WTC11 (cell line): ENCODE measurements at regions not wholly inside any gene's neighbourhood (a gene's known extent, or its start where the extent isn't known, plus 50 kb on each side); places are given as distances from the start of the nearest gene placed in this dataset.

Experiments
- ATAC-seq: fragments of 200-7000 bp; cut with Tn5 transposase; 2 replicates; pipeline ENCODE4 v1.10.0; 2021; ENCODE audit warnings: mild to moderate bottlenecking, moderate library complexity
- CTCF ChIA-PET: fragments of 300-600 bp; sonication (Branson Sonifier 250); formaldehyde crosslinking; loops from one replicate; lab custom pipeline; 2021; ENCODE audit warnings: antibody characterized with exemption; lab: Charles Lee
- POLR2A ChIA-PET: fragments of 350-600 bp; sonication (Branson Sonifier 250); formaldehyde crosslinking; loops from one replicate; lab custom pipeline; 2021; ENCODE audit warnings: antibody characterized with exemption; lab: Charles Lee
- DNase-seq: peaks from one replicate; pipeline ENCODE4 v3.0.0; 2021; ENCODE audit warnings: low spot score
- H3K27ac Mint-ChIP-seq: 2 replicates; pipeline ENCODE4 v1.8.0; 2021; ENCODE audit warnings: mixed read lengths
- H3K27me3 Mint-ChIP-seq: 2 replicates; pipeline ENCODE4 v1.8.0; 2021; ENCODE audit warnings: low read depth, mild to moderate bottlenecking, moderate library complexity, mixed read lengths
- H3K36me3 Mint-ChIP-seq: 2 replicates; pipeline ENCODE4 v1.8.0; 2021; ENCODE audit warnings: mixed read lengths
- H3K4me1 Mint-ChIP-seq: 2 replicates; pipeline ENCODE4 v1.8.0; 2022; ENCODE audit warnings: mixed read lengths
- H3K4me3 Mint-ChIP-seq: 2 replicates; pipeline ENCODE4 v1.8.0; 2021; ENCODE audit warnings: mild to moderate bottlenecking, moderate library complexity, mixed read lengths
- H3K9me3 Mint-ChIP-seq: 2 replicates; pipeline ENCODE4 v1.8.0; 2021; ENCODE audit warnings: mixed read lengths
- AR ChIP-seq: fragments of 250-450 bp; sonication (Bioruptor Pico); IDR thresholded peaks from 2 replicates; pipeline ENCODE4 v1.9.0; 2021; ENCODE audit warnings: mild to moderate bottlenecking
- ARID4B ChIP-seq: sonication (generic); formaldehyde crosslinking; IDR thresholded peaks from 2 replicates; pipeline ENCODE4 v1.8.0; 2023; ENCODE audit warnings: missing genetic modification reagents, mild to moderate bottlenecking, borderline replicate concordance
- EMX1 ChIP-seq: fragments of 250-450 bp; sonication (Bioruptor Pico); IDR thresholded peaks from 2 replicates; pipeline ENCODE4 v1.8.0; 2021; ENCODE audit warnings: mild to moderate bottlenecking
- ETV6 ChIP-seq: sonication (generic); formaldehyde crosslinking; IDR thresholded peaks from 2 replicates; pipeline ENCODE4 v1.8.1; 2022; ENCODE audit warnings: mild to moderate bottlenecking, missing genetic modification reagents
- GABPB1 ChIP-seq: sonication (generic); formaldehyde crosslinking; IDR thresholded peaks from 2 replicates; pipeline ENCODE4 v1.8.1; 2023; ENCODE audit warnings: mild to moderate bottlenecking, missing genetic modification reagents
- MLX ChIP-seq: sonication (generic); formaldehyde crosslinking; IDR thresholded peaks from 2 replicates; pipeline ENCODE4 v1.8.1; 2023; ENCODE audit warnings: mild to moderate bottlenecking, missing genetic modification reagents, moderate library complexity
- MXD4 ChIP-seq: fragments of 250-450 bp; sonication (Bioruptor Pico); IDR thresholded peaks from 2 replicates; pipeline ENCODE4 v1.8.0; 2021; ENCODE audit warnings: mild to moderate bottlenecking, moderate library complexity, borderline replicate concordance
- NR1H2 ChIP-seq: sonication (generic); formaldehyde crosslinking; IDR thresholded peaks from 2 replicates; pipeline ENCODE4 v1.9.0; 2021; ENCODE audit warnings: mild to moderate bottlenecking, moderate library complexity, missing genetic modification reagents
- PRRX2 ChIP-seq: fragments of 250-450 bp; sonication (Bioruptor Pico); IDR thresholded peaks from 2 replicates; pipeline ENCODE4 v1.8.0; 2021; ENCODE audit warnings: mild to moderate bottlenecking
- RELA ChIP-seq: sonication (generic); formaldehyde crosslinking; IDR thresholded peaks from 2 replicates; pipeline ENCODE4 v1.8.1; 2022; ENCODE audit warnings: missing genetic modification reagents, mild to moderate bottlenecking, borderline replicate concordance
- SOX15 ChIP-seq: fragments of 250-450 bp; sonication (Bioruptor Pico); IDR thresholded peaks from 2 replicates; pipeline ENCODE4 v1.9.0; 2021; ENCODE audit warnings: mild to moderate bottlenecking
- USF1 ChIP-seq: sonication (generic); formaldehyde crosslinking; IDR thresholded peaks from 2 replicates; pipeline ENCODE4 v1.8.0; 2022; ENCODE audit warnings: mild to moderate bottlenecking, missing genetic modification reagents
- USF2 ChIP-seq: sonication (generic); formaldehyde crosslinking; IDR thresholded peaks from 2 replicates; pipeline ENCODE4 v1.8.1; 2023; ENCODE audit warnings: mild to moderate bottlenecking, missing genetic modification reagents, moderate library complexity
- ZNF219 ChIP-seq: sonication (generic); formaldehyde crosslinking; IDR thresholded peaks from 2 replicates; pipeline ENCODE4 v1.8.0; 2023; ENCODE audit warnings: missing genetic modification reagents, mild to moderate bottlenecking, borderline replicate concordance
- ZNF671 ChIP-seq: fragments of 250-450 bp; sonication (Bioruptor Pico); IDR thresholded peaks from 2 replicates; pipeline ENCODE4 v1.8.0; 2021; ENCODE audit warnings: mild to moderate bottlenecking
- TF ChIP-seq, protein P1 (sequence below): fragments of 250-450 bp; sonication (Bioruptor Pico); IDR thresholded peaks from 2 replicates; pipeline ENCODE4 v1.9.0; 2021; ENCODE audit warnings: mild to moderate bottlenecking, borderline replicate concordance
- TF ChIP-seq, protein P2 (sequence below): sonication (generic); formaldehyde crosslinking; IDR thresholded peaks from 2 replicates; pipeline ENCODE4 v1.8.0; 2023; ENCODE audit warnings: missing genetic modification reagents

DNA sequence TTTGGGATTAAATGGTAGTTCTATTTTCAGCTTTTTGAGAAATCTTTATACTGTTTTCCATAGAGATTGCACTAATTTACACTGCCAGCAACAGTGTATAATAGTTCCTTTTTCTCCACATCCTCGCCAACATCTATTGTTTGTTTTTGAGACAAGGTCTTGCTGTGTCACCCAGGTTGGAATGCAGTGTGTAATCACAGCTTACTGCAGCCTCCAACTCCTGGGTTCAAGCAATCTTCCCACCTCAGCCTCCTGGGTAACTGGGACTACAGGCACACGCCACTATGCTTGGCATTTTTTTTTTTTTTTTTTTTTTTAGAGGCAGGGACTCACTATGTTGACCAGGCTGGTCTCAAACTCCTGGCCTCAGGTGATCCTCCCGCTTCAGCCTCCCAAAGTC is 164.5 kb upstream of the CXADR start:
- no peak overlapping the region for H3K4me3 Mint-ChIP-seq
- POLR2A ChIA-PET = interaction anchor here (0.6 kb wide), 1 partner anchor 285 kb away, joined by 3 read pairs; no protein-coding TSS in a partner anchor
- peaks cover 4% of the 10 kb centered on the region for H3K36me3 Mint-ChIP-seq
- DNase-seq = no peak
- H3K27ac Mint-ChIP-seq = no peak overlapping the region
- peaks cover 4% of the 10 kb centered on the region for H3K4me1 Mint-ChIP-seq
- CTCF ChIA-PET = no interaction called here
- TF ChIP-seq ZNF671 (CRISPR knock-in tag) = no peak
- TF ChIP-seq, protein P1, sequence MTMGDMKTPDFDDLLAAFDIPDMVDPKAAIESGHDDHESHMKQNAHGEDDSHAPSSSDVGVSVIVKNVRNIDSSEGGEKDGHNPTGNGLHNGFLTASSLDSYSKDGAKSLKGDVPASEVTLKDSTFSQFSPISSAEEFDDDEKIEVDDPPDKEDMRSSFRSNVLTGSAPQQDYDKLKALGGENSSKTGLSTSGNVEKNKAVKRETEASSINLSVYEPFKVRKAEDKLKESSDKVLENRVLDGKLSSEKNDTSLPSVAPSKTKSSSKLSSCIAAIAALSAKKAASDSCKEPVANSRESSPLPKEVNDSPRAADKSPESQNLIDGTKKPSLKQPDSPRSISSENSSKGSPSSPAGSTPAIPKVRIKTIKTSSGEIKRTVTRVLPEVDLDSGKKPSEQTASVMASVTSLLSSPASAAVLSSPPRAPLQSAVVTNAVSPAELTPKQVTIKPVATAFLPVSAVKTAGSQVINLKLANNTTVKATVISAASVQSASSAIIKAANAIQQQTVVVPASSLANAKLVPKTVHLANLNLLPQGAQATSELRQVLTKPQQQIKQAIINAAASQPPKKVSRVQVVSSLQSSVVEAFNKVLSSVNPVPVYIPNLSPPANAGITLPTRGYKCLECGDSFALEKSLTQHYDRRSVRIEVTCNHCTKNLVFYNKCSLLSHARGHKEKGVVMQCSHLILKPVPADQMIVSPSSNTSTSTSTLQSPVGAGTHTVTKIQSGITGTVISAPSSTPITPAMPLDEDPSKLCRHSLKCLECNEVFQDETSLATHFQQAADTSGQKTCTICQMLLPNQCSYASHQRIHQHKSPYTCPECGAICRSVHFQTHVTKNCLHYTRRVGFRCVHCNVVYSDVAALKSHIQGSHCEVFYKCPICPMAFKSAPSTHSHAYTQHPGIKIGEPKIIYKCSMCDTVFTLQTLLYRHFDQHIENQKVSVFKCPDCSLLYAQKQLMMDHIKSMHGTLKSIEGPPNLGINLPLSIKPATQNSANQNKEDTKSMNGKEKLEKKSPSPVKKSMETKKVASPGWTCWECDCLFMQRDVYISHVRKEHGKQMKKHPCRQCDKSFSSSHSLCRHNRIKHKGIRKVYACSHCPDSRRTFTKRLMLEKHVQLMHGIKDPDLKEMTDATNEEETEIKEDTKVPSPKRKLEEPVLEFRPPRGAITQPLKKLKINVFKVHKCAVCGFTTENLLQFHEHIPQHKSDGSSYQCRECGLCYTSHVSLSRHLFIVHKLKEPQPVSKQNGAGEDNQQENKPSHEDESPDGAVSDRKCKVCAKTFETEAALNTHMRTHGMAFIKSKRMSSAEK (CRISPR knock-in tag) = no peak
- TF ChIP-seq EMX1 (CRISPR knock-in tag) = no peak
- TF ChIP-seq GABPB1 (CRISPR knock-in tag) = no peak
- TF ChIP-seq PRRX2 = no peak
- TF ChIP-seq, protein P2, sequence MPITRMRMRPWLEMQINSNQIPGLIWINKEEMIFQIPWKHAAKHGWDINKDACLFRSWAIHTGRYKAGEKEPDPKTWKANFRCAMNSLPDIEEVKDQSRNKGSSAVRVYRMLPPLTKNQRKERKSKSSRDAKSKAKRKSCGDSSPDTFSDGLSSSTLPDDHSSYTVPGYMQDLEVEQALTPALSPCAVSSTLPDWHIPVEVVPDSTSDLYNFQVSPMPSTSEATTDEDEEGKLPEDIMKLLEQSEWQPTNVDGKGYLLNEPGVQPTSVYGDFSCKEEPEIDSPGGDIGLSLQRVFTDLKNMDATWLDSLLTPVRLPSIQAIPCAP (CRISPR knock-in tag) = no peak
- TF ChIP-seq, all 79 proteins: peak for 0
- H3K27me3 Mint-ChIP-seq = no peaks in the 10 kb centered on the region
- H3K9me3 Mint-ChIP-seq = peaks cover 26% of the 10 kb centered on the region
- ATAC-seq = no peak

DNA sequence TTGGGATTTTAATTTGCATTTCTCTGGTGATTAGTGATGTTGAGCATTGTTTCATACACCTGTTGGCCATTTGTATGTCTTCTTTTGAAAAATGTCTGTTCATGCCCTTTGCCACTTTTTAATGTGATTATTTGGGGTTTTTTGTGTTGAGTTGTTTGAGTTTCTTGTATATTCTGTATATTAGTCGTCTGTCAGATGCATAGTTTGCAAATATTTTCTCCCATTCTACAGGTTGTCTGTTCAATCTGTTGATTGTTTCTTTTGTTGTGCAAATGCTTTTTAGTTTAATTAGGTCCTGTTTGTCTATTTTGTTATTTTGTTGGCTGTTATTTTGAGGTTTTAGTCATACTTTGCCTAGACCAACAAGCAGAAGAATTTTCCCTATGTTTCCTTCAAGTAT is 164.0 kb upstream of the CXADR start:
- peaks cover 3% of the 10 kb centered on the region for H3K36me3 Mint-ChIP-seq
- ChIA-PET POLR2A (no interaction called here), CTCF (no interaction called here)
- peaks cover 3% of the 10 kb centered on the region; the same call in 1 of the 2 replicates for H3K27me3 Mint-ChIP-seq
- H3K4me3 Mint-ChIP-seq = no peak overlapping the region
- H3K9me3 Mint-ChIP-seq = peaks cover 26% of the 10 kb centered on the region
- H3K4me1 Mint-ChIP-seq = peaks cover 8% of the 10 kb centered on the region
- DNase-seq = no peak
- ATAC-seq = no peak
- TF ChIP-seq USF2 (CRISPR knock-in tag) (no peak), ETV6 (CRISPR knock-in tag) (no peak), NR1H2 (CRISPR knock-in tag) (no peak), RELA (no peak), MLX (CRISPR knock-in tag) (no peak)
- H3K27ac Mint-ChIP-seq = no peak overlapping the region

GRCh38 chr21:17351766-17352165 is 161.1 kb upstream of the CXADR start:
- Mint-ChIP-seq H3K4me3 (no peak overlapping the region), H3K4me1 (peaks cover 8% of the 10 kb centered on the region), H3K27me3 (peaks cover 3% of the 10 kb centered on the region; the same call in 1 of the 2 replicates), H3K27ac (no peak overlapping the region), H3K36me3 (no peaks in the 10 kb centered on the region), H3K9me3 (peaks cover 19% of the 10 kb centered on the region)
- ChIA-PET CTCF (no interaction called here), POLR2A (no interaction called here)
- ATAC-seq (no peak), DNase-seq (no peak)
- no peak for TF ChIP-seq SOX15 (CRISPR knock-in tag)
- no peak for TF ChIP-seq ZNF219
- no peak for TF ChIP-seq MXD4 (CRISPR knock-in tag)
- TF ChIP-seq AR (CRISPR knock-in tag) = no peak
- no peak for TF ChIP-seq GABPB1 (CRISPR knock-in tag)
- no peak for TF ChIP-seq USF1 (CRISPR knock-in tag)
- TF ChIP-seq ARID4B (CRISPR knock-in tag) = no peak
